Panc1 (cell line): ENCODE measurements at regions not wholly inside any gene's neighbourhood (a gene's known extent, or its start where the extent isn't known, plus 50 kb on each side); places are given as distances from the start of the nearest gene placed in this dataset.

Experiments
- ATAC-seq: fragments of 200-7000 bp; cut with Tn5 transposase; 2 replicates; pipeline ENCODE4 v1.9.1; 2020; ENCODE audit warnings: mild to moderate bottlenecking, moderate library complexity
- BruUV-seq: library from RNA; stranded (reverse); fragments of 400-500 nt; replicated peaks from 2 replicates; lab custom pipeline; 2021; lab: Mats Ljungman, UMichigan
- CTCF ChIA-PET: fragments of 300-600 bp; sonication (Branson Sonifier 250); formaldehyde crosslinking; loops from one replicate; lab custom pipeline; 2022; ENCODE audit warnings: antibody characterized with exemption; lab: Charles Lee
- POLR2A ChIA-PET: fragments of 300-600 bp; sonication (Branson Sonifier 250); formaldehyde crosslinking; loops from one replicate; lab custom pipeline; 2022; ENCODE audit warnings: antibody characterized with exemption; lab: Charles Lee
- DNase-seq: peaks from one replicate; pipeline ENCODE4 v3.0.0-alpha.2; 2010; ENCODE audit warnings: low read depth, low spot score
- H3K27ac ChIP-seq: 2 replicates; pipeline ENCODE4 v1.5.1; 2011; ENCODE audit warnings: mild to moderate bottlenecking, low read length, inconsistent platforms
- H3K27me3 ChIP-seq: fragments of 200-500 bp; sonication (Bioruptor generic); 2 replicates; pipeline ENCODE4 v1.6.0; 2014; ENCODE audit warnings: low read length, inconsistent platforms; ENCODE audit not compliant: control insufficient read depth, insufficient read depth
- H3K36me3 ChIP-seq: fragments of 200-500 bp; sonication (Bioruptor generic); 2 replicates; pipeline ENCODE4 v1.5.1; 2014; ENCODE audit warnings: inconsistent platforms, mild to moderate bottlenecking, low read length, moderate library complexity; ENCODE audit not compliant: control insufficient read depth, insufficient read depth
- H3K4me1 ChIP-seq: 2 replicates; pipeline ENCODE4 v1.5.1; 2011; ENCODE audit warnings: inconsistent platforms, mild to moderate bottlenecking, low read length, moderate library complexity; ENCODE audit not compliant: control insufficient read depth, insufficient read depth
- H3K4me3 ChIP-seq, 2 experiments: 2 replicates each; pipeline ENCODE4 v1.5.1; 2011 to 2012; ENCODE audit warnings: low read depth in 2 of 2, low read length in 2 of 2, mild to moderate bottlenecking in 2 of 2, inconsistent platforms in 1 of 2, moderate library complexity in 1 of 2
- H3K9me3 ChIP-seq: fragments of 200-500 bp; sonication (Bioruptor generic); 2 replicates; pipeline ENCODE4 v1.5.1; 2014; ENCODE audit warnings: low read depth, mild to moderate bottlenecking, inconsistent platforms, low read length, moderate library complexity; ENCODE audit not compliant: control insufficient read depth, insufficient read depth
- POLR2AphosphoS5 ChIP-seq: IDR thresholded peaks from 2 replicates; pipeline ENCODE4 v1.6.1; 2012; ENCODE audit warnings: mild to moderate bottlenecking, low read depth, low read length, moderate library complexity
- SIN3A ChIP-seq: IDR thresholded peaks from 2 replicates; pipeline ENCODE4 v1.6.1; 2012; ENCODE audit warnings: low read depth, mild to moderate bottlenecking, low read length, moderate library complexity, borderline replicate concordance; ENCODE audit not compliant: insufficient read depth
- TCF7L2 ChIP-seq: IDR thresholded peaks from 2 replicates; pipeline ENCODE4 v1.6.1; 2011; ENCODE audit warnings: mild to moderate bottlenecking, low read depth, low read length, inconsistent platforms
- in situ Hi-C: cut with HindIII; loops from 2 replicates; pipeline ENCODE4 v1.10.0; 2016; ENCODE audit warnings: low sequenced_read_pairs, low pct_unique_long_range_greater_than_20kb
- intact Hi-C: fragments of 100-400 bp; cut with micrococcal nuclease; formaldehyde crosslinking; loops from one replicate; pipeline ENCODE4 v1.10.0; 2022; ENCODE audit not compliant: unreplicated experiment
- TF ChIP-seq, protein P1 (sequence below): fragments of 450-650 bp; IDR thresholded peaks from 2 replicates; pipeline ENCODE4 v1.5.1; 2017; ENCODE audit warnings: mild to moderate bottlenecking
- TF ChIP-seq, protein P2 (sequence below), 2 experiments: IDR thresholded peaks; 2 replicates each; pipeline ENCODE4 v1.6.1; 2011 to 2012; ENCODE audit warnings: low read depth in 2 of 2, control low read depth in 1 of 2, low read length in 1 of 2, mild to moderate bottlenecking in 1 of 2, moderate library complexity in 1 of 2; ENCODE audit not compliant: insufficient read depth in 1 of 2

DNA sequence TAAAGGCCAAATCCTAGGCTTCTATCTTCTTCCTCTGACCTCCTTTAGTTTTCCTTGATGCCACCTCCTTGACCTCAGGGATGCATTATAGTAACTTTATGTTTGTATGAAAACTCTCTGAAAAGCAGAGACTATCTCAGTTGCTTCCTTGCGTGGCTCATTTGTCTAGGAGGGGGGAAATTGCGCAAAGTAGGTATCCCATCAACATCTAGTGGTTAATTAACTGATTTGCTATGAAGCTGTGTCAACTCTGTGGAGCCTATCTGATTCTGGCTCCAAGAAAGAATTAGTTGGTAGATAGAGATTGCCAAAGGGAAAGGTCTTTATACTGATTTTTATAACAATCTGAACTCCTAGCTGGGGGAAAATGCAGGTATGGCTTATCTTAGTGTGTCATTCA is 82.1 kb upstream of the FRY start:
- ChIA-PET CTCF (no interaction called here), POLR2A (no interaction called here)
- Histone ChIP-seq H3K36me3 (no peaks in the 10 kb centered on the region), H3K9me3 (no peaks in the 10 kb centered on the region), H3K27me3 (no peaks in the 10 kb centered on the region), H3K27ac (no peak overlapping the region), H3K4me3 (no peak overlapping the region), H3K4me1 (no peaks in the 10 kb centered on the region)
- TF ChIP-seq TCF7L2 (no peak), SIN3A (no peak), POLR2AphosphoS5 (no peak)
- TF ChIP-seq, protein P1, sequence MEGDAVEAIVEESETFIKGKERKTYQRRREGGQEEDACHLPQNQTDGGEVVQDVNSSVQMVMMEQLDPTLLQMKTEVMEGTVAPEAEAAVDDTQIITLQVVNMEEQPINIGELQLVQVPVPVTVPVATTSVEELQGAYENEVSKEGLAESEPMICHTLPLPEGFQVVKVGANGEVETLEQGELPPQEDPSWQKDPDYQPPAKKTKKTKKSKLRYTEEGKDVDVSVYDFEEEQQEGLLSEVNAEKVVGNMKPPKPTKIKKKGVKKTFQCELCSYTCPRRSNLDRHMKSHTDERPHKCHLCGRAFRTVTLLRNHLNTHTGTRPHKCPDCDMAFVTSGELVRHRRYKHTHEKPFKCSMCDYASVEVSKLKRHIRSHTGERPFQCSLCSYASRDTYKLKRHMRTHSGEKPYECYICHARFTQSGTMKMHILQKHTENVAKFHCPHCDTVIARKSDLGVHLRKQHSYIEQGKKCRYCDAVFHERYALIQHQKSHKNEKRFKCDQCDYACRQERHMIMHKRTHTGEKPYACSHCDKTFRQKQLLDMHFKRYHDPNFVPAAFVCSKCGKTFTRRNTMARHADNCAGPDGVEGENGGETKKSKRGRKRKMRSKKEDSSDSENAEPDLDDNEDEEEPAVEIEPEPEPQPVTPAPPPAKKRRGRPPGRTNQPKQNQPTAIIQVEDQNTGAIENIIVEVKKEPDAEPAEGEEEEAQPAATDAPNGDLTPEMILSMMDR, result no peak
- TF ChIP-seq, protein P2, sequence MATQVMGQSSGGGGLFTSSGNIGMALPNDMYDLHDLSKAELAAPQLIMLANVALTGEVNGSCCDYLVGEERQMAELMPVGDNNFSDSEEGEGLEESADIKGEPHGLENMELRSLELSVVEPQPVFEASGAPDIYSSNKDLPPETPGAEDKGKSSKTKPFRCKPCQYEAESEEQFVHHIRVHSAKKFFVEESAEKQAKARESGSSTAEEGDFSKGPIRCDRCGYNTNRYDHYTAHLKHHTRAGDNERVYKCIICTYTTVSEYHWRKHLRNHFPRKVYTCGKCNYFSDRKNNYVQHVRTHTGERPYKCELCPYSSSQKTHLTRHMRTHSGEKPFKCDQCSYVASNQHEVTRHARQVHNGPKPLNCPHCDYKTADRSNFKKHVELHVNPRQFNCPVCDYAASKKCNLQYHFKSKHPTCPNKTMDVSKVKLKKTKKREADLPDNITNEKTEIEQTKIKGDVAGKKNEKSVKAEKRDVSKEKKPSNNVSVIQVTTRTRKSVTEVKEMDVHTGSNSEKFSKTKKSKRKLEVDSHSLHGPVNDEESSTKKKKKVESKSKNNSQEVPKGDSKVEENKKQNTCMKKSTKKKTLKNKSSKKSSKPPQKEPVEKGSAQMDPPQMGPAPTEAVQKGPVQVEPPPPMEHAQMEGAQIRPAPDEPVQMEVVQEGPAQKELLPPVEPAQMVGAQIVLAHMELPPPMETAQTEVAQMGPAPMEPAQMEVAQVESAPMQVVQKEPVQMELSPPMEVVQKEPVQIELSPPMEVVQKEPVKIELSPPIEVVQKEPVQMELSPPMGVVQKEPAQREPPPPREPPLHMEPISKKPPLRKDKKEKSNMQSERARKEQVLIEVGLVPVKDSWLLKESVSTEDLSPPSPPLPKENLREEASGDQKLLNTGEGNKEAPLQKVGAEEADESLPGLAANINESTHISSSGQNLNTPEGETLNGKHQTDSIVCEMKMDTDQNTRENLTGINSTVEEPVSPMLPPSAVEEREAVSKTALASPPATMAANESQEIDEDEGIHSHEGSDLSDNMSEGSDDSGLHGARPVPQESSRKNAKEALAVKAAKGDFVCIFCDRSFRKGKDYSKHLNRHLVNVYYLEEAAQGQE (IDR thresholded peaks at IDR 0.05; ENCODE audit: insufficient read depth in 1 of 2, low read depth in 2 of 2, low read length in 1 of 2), result no peak
- BruUV-seq, result no TSS peak
- no peak for ATAC-seq
- intact Hi-C loops, result no loop called here
- DNase-seq, result no peak
- in situ Hi-C loops, result no loop called here

DNA sequence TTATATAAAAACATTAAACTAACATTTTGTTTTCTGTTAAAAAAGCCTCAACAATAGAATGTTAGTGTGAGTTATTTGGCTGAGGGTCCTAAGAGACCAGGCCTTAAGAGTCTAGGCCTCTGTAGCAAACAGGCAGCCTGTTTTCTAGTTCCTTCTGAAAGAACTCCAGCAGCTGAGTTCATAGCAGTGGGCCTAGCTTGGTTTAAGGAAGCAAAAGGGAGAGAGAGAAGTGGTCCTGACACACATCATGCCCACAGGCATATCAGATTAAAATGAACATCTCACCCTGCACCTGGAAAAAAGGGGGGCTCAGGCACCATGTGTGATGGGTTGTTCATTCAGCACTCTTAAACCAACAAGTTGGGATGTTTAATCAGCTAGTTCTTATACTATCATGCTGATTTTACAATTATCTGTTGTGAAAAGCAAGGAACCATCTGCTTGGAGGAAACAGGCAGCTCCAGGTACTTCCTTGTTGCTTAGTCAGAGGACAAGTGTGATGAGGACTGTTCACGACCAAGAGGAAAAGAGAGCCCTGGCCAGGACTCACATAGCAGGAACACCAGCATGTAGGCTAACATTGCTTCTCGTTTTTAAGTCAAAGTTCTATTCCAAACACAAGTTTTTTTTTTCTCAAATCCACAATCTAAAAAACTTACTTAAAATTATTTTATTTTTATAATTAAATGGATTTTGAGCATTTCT is 81.3 kb upstream of the FRY start:
- intact Hi-C loops (no loop called here), in situ Hi-C loops (no loop called here)
- TF ChIP-seq, protein P2 (IDR thresholded peaks at IDR 0.05; ENCODE audit: insufficient read depth in 1 of 2, low read depth in 2 of 2, low read length in 1 of 2), result no peak
- TF ChIP-seq SIN3A, result no peak
- TF ChIP-seq POLR2AphosphoS5, result no peak
- TF ChIP-seq TCF7L2, result no peak
- TF ChIP-seq, protein P1, result no peak
- DNase-seq (no peak), ATAC-seq (no peak)
- no TSS peak for BruUV-seq
- H3K9me3 ChIP-seq, result no peaks in the 10 kb centered on the region
- CTCF ChIA-PET, result no interaction called here
- H3K4me1 ChIP-seq, result no peaks in the 10 kb centered on the region
- H3K36me3 ChIP-seq, result no peaks in the 10 kb centered on the region
- H3K4me3 ChIP-seq, result no peak overlapping the region
- H3K27ac ChIP-seq, result no peak overlapping the region
- H3K27me3 ChIP-seq, result no peaks in the 10 kb centered on the region
- POLR2A ChIA-PET, result no interaction called here
